GM12872 (cell line): ENCODE measurements at regions not wholly inside any gene's neighbourhood (a gene's known extent, or its start where the extent isn't known, plus 50 kb on each side); places are given as distances from the start of the nearest gene placed in this dataset.

Experiments used
- TF ChIP-seq, protein P1 (sequence below): IDR thresholded peaks from 3 replicates; pipeline ENCODE4 v1.5.1; 2011; ENCODE audit warnings: low read depth, mild to moderate bottlenecking, low read length, moderate library complexity; ENCODE audit not compliant: insufficient read depth

DNA sequence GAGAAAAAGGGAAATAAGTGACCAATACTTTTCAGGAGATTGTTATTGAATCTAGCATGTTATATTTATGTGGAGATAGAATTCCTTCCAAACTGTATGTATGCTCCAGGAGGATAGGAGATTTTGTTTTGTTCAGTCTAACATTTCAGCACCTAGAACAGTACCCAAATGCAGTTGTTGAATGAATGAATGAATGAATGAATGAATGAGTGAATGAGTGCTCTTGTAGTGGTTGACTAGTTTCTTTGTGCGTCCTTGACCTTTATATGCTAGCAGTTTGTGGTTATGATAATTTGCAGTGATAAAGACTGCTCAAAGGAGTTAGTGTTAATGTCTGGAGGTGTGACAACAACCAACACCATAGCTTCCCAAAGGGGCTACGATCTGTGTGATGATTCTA lies 663.5 kb upstream of the GOT2 start:
- TF ChIP-seq, protein P1, sequence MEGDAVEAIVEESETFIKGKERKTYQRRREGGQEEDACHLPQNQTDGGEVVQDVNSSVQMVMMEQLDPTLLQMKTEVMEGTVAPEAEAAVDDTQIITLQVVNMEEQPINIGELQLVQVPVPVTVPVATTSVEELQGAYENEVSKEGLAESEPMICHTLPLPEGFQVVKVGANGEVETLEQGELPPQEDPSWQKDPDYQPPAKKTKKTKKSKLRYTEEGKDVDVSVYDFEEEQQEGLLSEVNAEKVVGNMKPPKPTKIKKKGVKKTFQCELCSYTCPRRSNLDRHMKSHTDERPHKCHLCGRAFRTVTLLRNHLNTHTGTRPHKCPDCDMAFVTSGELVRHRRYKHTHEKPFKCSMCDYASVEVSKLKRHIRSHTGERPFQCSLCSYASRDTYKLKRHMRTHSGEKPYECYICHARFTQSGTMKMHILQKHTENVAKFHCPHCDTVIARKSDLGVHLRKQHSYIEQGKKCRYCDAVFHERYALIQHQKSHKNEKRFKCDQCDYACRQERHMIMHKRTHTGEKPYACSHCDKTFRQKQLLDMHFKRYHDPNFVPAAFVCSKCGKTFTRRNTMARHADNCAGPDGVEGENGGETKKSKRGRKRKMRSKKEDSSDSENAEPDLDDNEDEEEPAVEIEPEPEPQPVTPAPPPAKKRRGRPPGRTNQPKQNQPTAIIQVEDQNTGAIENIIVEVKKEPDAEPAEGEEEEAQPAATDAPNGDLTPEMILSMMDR, result no peak

DNA sequence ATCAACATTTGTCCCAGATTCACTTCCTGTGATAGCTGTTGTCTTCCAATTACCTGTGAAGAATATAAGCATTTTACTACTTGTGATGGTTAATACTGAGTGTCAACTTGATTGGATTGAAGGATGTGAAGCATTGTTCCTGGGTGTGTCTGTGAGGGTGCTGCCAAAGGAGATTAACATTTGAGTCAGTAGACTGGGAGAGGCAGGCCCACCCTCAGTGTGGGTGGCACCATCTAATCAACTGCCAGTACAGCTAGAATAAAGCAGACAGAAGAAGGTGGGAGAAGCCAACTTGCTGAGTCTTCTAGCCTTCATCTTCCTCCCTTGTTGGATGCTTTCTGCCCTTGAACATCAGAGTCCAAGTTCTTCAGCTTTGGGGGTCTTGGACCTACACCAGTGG lies 660.4 kb upstream of the GOT2 start:
- TF ChIP-seq, protein P1, result no peak

DNA sequence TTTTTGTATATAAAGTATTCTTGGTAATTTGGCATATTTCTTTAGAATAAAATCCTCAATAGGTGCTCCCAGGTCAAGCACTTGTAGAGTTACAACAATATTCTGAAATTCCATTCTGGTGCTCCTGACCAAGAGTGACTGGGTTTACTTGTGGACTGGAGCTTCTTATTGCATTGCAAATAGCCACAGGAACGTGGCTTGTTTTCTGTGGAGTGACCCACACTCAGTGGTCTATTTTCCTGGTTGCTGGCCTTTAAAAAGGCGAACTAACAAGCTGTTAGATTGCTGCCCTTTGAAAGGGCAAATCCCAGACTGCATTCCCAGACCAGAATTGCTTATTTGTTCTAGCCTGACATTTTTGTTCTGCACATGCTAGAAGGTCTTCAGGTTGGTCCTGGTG lies 658.8 kb upstream of the GOT2 start:
- TF ChIP-seq, protein P1, result no peak

DNA sequence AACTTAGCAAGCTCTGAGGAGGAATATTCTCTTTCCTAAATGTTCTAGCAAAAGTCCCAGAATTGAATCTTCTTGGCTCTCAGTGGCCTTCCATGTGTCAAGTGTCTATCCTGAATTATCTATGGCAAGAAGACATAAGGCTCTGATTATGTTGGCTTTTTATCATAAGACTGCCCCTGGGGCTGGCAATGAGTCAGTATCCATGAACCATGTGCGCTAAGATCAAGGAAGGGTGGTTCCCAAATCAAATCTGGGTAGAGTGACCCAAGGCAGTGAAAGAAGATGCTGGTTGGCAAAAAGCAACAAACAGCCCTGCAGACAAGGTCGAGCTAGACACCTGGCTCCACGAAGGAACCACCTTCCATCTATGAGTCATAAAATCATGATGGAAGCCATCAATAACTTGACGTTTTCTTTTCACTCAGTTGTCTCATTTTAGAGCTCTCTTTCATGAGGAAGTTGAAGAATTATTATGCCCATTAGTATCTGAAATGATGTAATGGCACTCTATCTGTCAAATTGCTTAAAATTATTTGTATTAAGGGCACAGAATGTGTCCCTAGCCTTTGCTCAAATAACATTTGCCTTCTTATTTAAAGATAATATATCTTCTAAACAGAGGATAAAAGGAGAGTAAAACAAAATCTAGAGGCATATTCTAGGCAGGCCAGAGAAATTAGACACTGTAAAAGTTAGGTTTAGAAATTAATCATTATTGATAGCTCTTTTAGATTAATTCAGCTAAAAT lies 657.7 kb upstream of the GOT2 start:
- TF ChIP-seq, protein P1, result no peak

DNA sequence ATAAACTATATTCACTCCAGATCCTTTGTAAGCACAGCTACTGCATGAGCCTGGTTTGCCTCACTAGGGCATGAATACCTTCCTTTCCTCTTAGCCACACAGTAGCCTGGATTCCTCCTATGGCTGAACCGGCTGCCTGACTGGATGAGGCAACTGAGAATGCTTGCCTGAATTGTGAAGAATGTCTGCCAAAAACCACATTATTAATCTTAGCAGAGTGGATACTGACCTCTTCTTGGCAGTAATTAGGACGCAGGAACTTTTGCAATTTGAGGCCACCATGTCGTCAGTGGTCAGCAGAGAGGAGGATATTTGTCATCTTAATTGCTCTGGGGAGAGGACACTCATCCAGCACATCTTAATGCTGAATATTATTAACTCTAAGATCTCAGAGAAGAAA lies 651.8 kb upstream of the GOT2 start:
- TF ChIP-seq, protein P1, result no peak

DNA sequence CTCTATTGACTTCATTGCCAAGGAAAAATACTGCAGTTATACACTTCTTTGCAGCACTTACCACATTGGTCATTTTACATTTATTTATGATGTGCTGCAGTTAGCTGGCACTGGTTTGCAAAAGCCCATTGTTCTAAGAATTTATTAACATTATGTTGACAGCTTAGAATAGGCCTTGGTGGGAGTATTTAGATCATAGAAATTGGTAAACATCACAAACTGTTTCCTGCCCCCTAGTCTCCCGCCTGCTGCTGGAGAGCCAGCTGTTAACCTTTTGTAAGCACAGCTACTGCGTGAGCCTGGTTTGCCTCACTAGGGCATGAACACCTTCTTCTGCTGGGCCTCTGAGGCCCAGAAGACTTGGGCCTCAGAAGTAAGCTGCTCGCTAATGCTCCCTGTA lies 651.4 kb upstream of the GOT2 start:
- TF ChIP-seq, protein P1, result no peak

DNA sequence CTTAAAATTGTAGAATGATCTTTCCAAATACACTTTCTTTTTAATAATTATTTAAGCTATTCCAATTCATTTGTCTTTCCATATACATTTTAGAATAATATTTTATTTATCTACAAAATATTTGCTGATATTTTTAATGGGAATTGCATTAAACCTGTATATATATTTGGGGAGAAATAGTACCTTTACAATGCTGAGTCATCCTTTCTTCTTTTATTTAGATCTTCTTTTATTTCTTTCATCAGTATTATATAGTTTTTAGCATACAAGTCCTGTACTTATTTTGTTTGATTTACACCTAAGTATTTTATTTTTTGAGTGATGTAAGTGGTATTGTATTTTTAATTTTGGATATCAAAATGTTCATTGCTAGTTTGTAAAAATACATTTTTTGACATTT lies 639.5 kb upstream of the GOT2 start:
- TF ChIP-seq, protein P1, result no peak
